ENCODE measurements at regions not wholly inside any gene's neighbourhood (a gene's known extent, or its start where the extent isn't known, plus 50 kb on each side); places are given as distances from the start of the nearest gene placed in this dataset.

DNA sequence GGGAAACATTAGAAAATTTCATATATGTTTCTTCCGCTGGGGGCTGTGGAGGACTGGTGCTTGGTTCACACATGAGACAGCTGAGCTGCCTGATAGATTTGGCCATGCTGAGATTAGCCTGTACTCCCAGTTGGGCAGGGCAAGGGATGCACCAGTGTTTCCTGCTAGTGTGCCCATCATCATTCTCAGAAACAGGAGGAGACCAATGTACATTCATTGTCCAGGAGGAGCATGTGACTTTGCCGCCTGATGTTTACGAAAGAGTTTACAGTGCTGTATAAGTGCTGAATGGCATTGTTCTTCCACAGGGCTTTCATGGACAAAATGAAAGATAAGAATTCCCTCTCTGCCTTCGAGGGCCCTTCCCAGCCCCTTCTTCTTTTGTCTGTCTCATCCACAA is 311.1 kb upstream of the THBS1 start:
- DNase-seq (ENCODE audit: low read depth), result no peak

DNA sequence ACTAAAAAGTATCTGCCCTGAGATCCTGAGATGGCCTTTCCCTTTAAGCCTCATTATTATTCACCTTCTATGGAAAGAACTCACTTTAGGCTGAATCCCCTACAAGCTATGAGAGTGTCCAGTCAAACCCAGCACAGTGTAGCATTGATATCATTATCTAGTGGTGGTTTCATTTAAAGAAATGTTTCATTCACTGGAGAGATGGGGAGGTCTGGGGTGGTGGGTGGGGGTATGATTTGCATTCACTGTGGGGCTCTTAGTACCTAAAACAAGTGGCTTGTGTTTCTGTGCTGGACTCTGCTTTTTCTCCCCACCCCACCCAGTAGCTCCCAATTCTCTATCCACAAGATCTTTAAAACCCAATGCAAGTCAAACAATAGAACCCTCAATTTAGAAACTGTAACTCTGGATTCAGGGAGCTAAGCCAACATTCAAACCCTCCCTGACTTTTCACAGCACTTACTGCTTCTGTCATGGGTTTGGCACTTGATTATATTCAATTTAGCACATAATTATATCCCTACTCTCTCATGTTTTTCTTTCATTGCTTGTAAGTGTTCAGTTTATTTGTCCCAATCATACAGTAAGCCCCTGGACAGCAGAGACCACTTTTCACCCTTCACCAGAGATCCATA is 310.5 kb upstream of the THBS1 start:
- no peak for DNase-seq (ENCODE audit: low read depth)

DNA sequence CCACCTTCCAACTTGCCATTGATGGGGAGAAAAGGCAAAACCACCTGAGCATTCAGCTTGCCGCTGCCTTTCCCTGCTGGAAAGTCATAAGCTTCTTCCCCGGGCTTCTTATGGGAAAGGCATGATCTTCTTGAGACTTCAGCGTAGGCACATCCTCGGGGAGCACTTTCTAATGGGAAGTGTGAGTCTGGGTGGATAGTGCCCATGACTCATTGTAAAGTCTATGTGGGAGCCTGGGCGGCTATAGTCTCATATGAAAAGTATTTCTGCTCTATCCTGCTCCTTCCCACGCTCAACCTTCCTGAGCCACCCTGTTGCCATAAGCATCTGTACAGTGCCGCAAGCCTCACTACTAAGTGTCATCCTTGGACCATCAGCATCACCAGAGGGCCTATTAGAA is 309.9 kb upstream of the THBS1 start:
- no peak for DNase-seq (ENCODE audit: low read depth)

DNA sequence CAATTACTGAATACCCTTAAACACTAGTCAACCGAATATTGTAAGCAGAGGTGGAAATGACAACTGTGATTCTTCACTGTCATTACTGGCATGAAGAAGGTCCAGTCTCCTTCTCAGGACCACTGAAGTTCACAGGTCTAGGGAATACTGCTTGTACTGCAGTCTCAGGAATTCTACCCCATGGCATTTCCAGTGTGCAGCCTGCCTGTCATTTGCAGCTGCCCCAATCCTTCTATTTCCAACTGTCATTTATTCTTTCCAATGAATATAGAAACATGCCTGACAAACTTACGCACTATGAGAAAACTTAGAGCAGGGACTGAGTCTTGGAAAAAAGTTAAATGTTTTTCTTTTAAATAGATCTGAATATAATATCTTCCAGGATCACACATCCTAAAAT is 308.0 kb upstream of the THBS1 start:
- no peak for DNase-seq (ENCODE audit: low read depth)

DNA sequence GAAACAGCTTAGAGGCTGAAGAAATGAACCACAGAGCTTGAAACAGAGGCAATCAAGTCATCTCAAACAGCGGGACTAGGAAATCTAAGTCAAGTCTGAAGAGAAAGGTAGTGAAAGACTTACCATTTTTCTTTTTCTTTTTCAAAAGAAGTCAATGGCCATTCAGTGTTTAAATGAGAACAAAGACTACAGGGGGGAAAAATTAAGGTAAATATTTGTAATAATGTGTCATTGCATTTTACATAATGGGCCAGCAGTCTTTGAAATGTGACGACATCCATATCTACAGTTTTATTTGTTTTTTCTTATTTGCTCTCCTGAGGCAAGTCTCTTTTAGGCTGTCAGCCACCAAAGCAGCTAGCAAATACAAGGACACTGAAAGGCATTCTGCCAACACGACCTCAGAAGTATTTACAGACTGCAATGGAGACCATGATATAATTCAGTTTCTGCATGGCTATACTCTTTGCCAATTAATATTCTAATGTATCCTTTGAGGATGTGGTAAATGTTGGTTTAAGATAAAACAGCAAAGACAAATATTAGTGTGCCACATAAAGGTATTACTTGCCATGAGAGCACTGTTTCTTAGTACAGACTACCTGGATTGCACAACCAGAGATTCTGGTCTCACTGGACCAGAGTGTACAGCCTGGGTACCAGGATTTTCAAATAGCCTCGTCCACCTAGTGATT is 307.0 kb upstream of the THBS1 start:
- no peak for DNase-seq (ENCODE audit: low read depth)

DNA sequence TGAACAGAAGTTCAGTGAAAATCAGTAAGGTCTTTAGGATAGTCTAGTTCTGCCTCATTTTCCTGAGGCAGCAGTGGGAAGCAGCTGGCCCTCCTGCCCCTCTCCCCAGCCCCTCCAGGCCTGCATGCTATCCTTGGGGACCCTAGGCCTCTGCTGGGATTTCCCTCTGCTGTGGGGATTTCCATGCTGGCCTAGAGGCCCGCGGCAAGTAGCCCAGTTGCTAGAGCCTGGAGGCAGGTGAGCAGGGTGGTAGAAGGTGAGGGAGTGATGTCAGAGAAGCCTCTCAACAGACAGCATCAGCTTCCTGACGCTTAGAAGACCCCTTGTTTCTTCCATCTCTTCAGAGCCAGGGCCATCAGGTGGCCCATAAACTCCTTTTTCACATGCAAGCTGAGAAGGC is 305.8 kb upstream of the THBS1 start:
- DNase-seq (ENCODE audit: low read depth), result no peak

DNA sequence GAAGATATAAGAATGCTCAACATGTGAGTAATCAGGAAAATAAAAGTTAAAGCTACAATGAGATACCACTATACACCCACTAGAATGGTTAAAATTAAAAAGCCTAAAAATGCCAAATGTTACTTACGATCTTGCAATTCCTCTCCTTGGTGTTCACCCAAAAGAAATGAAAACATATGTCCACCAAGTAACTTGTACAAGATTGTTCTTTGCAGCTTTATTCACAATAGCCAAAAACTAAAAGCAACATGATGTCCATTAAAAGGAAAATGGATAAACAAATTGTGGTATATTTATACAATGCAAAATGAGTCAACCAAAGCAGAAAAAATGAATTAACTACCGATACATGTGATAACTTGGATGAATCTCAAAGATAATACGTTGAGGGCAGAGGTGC is 301.6 kb upstream of the THBS1 start:
- no peak for DNase-seq (ENCODE audit: low read depth)

DNA sequence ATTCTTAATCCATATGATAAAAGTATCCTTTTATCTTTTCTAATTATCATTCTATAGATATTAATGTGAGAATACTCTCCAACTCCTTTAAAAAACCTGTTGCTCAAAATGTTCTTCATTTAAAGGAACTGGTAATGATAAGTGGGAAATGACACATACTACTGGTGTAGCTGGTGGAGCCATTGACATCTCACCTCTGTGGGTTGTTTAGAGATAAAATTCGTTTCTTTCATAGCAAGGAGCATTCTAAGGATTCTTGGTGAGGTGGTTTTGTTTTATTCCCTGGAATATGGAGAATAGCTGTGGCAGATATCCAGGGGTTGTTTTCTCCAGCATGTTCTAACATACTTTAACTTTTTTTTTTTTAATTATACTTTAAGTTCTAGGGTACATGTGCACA is 299.8 kb upstream of the THBS1 start:
- DNase-seq (ENCODE audit: low read depth), result no peak

DNA sequence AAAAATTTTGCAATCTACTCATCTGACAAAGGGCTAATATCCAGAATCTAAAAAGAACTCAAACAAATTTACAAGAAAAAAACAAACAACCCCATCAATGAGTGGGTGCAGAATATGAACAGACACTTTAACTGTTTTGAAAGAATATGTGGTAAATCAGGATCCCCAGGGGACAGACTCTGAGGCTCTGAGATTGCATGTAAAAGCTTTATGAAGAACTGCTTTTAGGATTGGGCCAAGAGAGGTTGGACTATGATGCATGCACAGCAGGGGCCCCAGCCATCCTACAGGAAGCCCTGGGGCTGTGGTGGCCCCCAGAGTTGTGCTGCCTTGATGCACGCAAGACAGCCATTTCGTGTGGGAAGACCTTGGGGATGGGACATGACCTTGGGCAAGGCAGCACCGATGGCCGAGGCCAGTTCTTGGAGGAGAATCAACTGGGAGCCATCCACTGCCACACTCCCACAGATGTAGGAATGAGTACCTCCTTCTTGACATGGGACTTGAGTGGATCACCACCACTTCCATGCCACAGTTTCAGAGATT is 298.1 kb upstream of the THBS1 start:
- DNase-seq (ENCODE audit: low read depth), result no peak

DNA sequence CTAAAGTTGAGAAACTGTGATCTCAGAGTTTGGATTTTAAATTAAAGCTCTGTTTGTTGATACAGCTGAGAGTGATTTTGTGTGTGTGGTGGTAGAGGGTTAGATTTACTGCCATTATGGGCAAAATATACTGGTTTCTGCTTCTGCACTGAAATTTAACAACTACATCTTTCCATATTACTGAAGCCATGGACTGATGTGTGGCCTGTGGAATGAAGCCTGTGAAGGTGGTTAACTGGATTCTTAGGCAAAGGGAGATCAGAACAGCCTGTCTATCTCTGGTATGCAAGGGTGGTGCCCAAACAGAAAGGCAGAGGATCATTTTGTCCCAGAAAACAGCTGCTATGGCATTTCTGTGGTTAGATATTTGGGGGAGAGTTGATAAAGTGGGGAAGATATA is 297.3 kb upstream of the THBS1 start:
- DNase-seq (ENCODE audit: low read depth), result no peak

DNA sequence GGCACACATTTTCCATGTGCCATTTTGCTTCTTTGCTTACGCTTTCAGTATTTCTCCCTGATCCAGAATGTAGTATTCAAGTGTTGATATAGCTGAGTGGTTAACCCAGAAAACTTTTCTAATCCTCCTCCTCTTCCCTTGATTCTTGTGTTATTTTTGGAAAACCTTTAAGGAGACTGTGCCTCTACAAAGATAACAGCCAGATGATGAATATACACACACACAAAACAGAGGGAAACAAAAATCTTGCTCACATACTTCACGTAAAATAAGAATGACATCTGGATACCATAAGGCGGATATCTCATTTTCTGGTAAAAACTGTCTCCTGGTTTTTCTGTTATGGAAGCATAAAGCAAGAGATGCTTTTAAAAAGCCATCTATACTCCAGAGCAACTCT is 295.8 kb upstream of the THBS1 start:
- DNase-seq (ENCODE audit: low read depth), result no peak

DNA sequence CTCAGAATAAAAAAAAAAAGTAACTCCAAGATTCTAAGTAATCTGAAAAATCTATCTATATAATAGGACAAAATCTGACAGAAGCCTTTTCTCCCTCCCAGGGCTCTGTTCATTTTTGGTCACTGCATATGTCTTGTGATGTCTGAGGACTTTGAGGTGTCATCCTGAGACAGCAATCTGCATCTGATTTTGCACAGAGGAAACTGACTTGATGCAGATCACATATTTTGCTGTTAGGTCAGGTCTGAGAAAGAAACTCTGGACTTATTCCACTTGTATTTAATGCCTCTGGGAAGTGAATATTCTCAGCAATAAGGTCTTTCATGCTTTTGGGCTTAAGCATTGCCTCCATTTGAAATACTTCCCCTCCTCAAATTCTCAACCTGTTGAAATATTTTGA is 295.2 kb upstream of the THBS1 start:
- DNase-seq (ENCODE audit: low read depth), result no peak

DNA sequence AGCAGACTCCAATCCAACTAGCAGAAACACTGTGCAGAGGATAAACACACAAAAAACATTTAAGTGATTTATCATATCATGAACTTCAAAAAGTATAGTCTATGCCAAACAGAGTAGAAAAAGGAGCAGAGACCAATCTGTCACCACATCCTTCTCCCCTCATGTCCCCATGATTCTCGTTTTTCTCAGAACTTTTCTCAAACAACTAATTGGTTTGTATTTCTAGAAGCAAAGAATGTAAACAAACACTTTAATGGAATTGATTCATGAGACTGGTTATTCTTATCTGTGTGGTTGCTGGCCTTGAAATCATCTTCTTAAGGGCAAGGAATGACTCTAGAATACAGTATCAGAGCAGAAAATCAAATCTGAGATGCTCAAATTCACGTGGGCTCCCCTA is 294.2 kb upstream of the THBS1 start:
- DNase-seq (ENCODE audit: low read depth), result no peak

DNA sequence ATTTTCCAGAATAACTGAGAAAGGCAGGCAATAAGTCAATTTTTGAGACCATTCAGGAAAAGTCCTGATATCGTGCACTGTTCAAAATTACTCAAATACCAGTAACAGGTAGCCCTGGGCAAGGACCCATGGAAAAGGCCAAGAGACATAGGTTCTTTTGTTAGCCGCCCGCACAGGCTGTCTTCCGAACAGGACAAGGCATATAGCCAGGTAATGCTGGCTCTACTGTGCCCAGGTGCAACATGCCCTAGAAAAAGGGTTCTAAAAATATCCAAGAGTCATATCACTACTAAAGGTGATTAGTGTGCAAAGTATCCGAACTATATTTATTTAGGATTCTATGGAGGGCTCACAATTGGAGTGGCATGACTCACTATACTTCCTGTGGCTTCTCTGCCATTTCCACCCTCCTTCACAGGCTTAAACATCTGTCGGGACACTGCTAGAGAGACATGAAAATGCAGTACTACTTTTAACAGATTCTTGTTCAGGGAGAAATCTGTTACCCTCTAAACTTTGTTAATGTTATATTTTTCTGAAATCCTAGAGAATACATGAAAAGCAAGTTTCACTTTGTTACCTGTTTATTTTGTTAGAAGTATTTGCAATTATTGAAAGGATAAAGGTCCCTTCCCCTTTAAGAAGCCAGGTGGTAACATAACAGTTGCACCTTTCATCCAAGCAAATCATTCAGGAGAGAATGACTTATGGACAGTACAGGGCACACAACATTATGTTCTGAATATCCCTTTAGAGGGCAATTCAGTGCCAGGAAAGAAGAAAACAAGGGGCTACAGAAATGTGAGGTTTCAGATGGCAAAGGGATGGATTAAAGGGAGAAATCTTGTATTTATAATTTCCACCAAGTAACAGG is 293.3 kb upstream of the THBS1 start:
- DNase-seq (ENCODE audit: low read depth), result no peak

DNA sequence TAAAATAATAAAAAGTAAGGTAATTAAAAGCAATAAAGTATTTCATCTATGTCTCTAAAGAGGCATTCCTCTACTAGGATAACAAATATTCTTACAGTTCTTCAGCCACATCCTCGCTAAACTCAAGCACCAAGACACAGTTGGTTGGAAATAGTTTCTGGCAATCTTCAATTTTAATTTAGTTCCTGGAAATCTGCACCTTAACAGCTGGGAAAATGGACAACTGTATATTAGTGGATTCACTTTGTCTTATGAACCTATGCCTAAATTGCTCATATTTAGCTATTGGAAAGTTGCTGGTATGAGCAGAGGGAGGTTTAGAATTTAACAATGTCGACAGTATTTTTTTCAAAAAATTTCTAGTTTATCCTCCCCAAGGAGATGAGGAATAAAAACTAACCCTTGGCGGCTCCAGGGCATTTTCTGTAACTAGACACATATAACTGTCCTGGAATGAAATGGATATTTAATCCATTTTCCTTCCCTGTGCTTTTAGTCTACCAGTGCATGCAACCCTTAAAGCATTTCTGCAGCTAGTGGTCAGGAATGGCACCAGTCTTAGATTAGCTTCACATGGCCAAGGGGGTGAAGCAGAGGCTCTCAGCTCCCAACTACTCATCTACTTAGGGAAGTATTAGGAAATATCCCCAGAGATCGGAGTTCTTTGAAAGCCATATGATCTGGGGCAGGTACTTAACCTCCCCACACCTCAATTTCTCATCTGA is 290.0 kb upstream of the THBS1 start:
- DNase-seq (ENCODE audit: low read depth), result peak; percentile 40

DNA sequence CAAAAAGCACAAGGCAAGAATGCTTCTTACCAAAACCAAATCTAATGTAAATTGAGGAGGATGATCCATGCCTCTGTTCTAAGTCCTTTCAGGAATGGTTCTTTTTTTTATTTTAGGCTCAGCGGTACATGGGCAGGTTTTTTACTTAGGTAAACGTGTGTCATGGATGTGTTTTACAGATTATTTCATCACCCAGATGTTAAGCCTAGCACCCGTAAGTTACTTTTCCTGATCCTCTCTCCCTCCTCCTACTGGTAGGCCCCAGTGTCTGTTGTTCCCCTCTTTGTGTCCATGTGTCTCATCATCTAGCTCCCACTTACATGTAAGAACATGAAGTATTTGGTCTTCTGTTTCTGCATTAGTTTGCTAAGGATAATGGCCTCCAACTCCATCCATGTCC is 289.2 kb upstream of the THBS1 start:
- DNase-seq (ENCODE audit: low read depth), result no peak

DNA sequence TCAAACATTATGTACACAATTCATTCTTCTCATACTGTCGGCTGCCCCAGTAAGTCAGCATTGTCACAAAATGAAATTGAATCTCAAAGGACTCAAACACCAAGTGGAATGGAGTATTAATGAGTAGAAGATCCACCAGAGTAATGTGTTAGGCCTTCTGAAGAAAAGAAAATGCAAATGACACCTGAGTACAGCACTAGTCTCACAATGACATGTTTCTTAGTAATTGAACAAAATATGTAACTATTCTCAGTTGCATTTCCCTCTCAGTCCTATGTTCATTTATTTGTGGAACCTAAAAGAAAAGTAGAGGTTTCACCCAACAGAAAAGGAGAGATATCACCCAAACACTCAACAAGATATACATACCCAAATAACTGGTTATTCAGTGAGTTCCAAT is 283.9 kb upstream of the THBS1 start:
- no peak for DNase-seq (ENCODE audit: low read depth)

DNA sequence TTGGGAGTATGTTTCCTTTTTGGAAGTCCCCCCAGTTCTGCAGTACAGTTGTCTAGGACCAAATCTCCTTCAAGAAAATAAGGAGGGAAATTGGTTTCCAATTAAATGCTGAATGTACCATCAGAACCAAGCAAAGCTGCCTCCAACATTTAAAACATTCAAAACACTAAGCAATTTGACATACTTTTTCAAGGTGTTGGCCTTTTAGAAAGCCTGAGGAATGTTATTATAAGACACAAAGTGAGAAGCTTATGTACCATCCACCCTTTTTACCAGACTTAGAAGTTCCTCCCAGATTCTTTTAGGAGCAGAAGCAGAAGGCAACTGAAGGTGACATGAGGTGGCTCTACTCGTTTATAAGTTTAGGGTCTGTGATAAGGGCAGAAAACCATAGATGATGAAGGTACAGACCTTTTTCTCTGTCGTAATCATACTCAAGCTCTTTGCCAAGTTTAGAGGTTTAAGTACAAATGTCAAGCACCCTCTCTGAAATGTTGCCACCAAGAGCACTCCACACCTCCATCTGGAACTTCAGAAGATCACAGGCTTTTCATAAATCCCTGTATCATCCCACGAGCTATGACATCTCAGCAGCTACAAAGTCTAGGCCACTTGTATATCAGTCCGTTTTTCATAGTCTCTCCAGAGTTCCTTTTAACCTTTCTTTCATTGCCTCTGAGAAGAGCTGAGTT is 282.5 kb upstream of the THBS1 start:
- no peak for DNase-seq (ENCODE audit: low read depth)

DNA sequence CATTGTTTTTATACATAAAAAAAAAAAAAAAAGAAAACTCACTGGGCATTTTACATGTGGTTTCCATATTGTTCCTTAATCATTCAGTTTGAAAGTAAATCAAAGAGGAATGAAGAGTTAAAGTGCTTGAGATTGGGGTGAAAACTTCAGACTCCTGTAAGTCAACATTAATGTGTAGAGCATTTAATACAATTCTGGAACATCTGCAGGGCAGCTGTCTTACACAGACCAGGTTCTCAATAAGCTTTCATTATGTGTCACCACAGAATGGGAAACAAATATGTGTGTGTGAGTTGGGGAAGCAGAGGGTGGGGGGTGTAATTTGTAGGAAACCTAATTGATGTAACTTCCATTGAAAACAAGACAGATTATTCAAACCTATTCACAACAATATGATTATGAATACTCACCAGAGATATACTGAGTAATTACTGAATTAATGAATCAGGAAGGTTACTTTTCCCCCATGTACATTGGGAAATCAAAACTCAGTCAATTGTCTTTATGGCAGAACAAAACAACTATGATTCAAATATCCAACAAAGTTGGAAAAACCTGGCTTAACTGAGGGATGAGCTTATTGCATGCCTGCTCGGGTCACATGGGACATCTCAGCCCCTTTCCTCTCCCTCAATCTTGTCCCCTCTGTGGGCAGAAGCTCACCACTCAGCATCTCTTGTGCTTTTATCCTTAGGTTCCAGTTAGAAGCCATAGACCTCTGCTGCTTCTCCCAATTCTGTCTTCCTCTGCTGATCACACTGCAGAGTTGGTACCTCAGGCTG is 281.2 kb upstream of the THBS1 start:
- no peak for DNase-seq (ENCODE audit: low read depth)

DNA sequence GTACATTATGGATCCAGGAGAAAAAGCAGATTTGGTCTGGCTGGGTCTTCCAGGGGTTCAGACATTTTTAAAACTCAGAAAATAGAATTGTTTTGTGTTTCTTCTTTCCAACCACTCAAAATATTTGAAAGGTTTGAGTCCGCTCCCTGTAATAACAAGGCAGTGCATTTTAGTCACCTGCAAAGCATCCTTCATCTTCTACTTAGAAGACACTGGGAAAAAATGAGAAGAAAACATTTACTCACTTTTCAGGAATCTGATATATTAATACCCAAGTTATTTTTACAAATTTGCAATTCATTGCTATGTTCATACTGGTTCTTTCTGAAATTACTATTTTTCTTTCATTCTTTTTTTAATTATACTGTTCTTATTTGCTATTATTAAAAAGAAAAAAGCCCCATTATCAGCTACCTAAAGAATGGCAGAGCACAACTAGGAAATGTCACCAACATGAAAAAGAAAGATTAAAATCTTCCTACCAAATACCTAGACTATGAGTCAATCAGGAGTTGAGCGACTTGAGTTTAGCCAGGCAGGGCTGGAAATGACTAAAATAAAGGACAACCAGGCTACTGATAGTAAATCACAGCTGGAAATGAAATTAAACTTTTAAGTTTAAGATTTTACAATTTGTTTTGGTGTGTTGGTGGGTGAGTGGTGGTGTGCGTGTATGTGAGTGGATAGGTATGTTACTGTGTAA is 280.3 kb upstream of the THBS1 start:
- DNase-seq (ENCODE audit: low read depth), result no peak
